GM12891 (cell line): ENCODE measurements at regions not wholly inside any gene's neighbourhood (a gene's known extent, or its start where the extent isn't known, plus 50 kb on each side); places are given as distances from the start of the nearest gene placed in this dataset.

Source experiments
- DNase-seq: peaks from one replicate; pipeline ENCODE4 v3.0.0; 2011; ENCODE audit warnings: low spot score; ENCODE audit not compliant: insufficient read length
- FAIRE-seq: peaks from 2 replicates; lab custom pipeline; 2011; peaks lifted over from hg19 to GRCh38; lab: Jason Lieb, UNC
- PAX5 ChIP-seq: IDR thresholded peaks from 2 replicates; pipeline ENCODE4 v1.6.1; 2011; ENCODE audit warnings: low read length, moderate library complexity, mild to moderate bottlenecking; ENCODE audit not compliant: insufficient read depth, severe bottlenecking
- POLR2A ChIP-seq: IDR thresholded peaks from 2 replicates; pipeline ENCODE4 v1.6.1; 2011; ENCODE audit warnings: low read depth, low read length, control low read depth
- POLR2AphosphoS5 ChIP-seq: IDR thresholded peaks from 2 replicates; pipeline ENCODE4 v1.6.1; 2011; ENCODE audit warnings: low read depth, low read length, control low read depth
- POU2F2 ChIP-seq: IDR thresholded peaks from 2 replicates; pipeline ENCODE4 v1.6.1; 2011; ENCODE audit warnings: low read depth, mild to moderate bottlenecking, control low read depth, low read length, moderate library complexity
- SPI1 ChIP-seq: IDR thresholded peaks from 2 replicates; pipeline ENCODE4 v1.6.1; 2011; ENCODE audit warnings: low read depth, low read length, control low read depth
- TAF1 ChIP-seq: IDR thresholded peaks from 2 replicates; pipeline ENCODE4 v1.6.1; 2011; ENCODE audit warnings: low read depth, low read length, control low read depth

GRCh38 chr6:47094241-47094925, 52.3 kb upstream of the ADGRF1 start:
- DNase-seq (no peak), FAIRE-seq (no peak)
- TF ChIP-seq SPI1 = no peak
- TF ChIP-seq POLR2A = no peak
- no peak for TF ChIP-seq PAX5
- no peak for TF ChIP-seq POLR2AphosphoS5
- no peak for TF ChIP-seq TAF1
- no peak for TF ChIP-seq POU2F2

- FAIRE-seq (no peak), DNase-seq (no peak)
- TF ChIP-seq POU2F2 = no peak
- TF ChIP-seq POLR2AphosphoS5 = no peak
- TF ChIP-seq TAF1 = no peak
- TF ChIP-seq SPI1 = no peak
- TF ChIP-seq POLR2A = no peak
- no peak for TF ChIP-seq PAX5
Measured at GRCh38 chr6:47093169-47093568, 51.0 kb upstream of the ADGRF1 start.

GRCh38 chr6:47091886-47092668, 49.9 kb upstream of the ADGRF1 start:
- FAIRE-seq (no peak), DNase-seq (no peak)
- TF ChIP-seq PAX5 (no peak), POLR2A (no peak), POU2F2 (no peak), POLR2AphosphoS5 (no peak), TAF1 (no peak), SPI1 (no peak)
